ENCODE measurements at regions not wholly inside any gene's neighbourhood (a gene's known extent, or its start where the extent isn't known, plus 50 kb on each side); places are given as distances from the start of the nearest gene placed in this dataset.

- TF ChIP-seq CTCF (IDR thresholded peaks at IDR 0.05): no peak
- no peak for TF ChIP-seq FOSB (CRISPR knock-in tag; IDR thresholded peaks at IDR 0.05)
- no peak for TF ChIP-seq POLR2A (IDR thresholded peaks at IDR 0.05; ENCODE audit: low read length)
- TF ChIP-seq CHD2 (IDR thresholded peaks at IDR 0.05; ENCODE audit: low read length, partially characterized antibody): no peak
- TF ChIP-seq RAD21 (conservative IDR thresholded peaks at IDR 0.05 in 1 of 2, IDR thresholded peaks at IDR 0.05 in 1 of 2): no peak
- no peak for TF ChIP-seq HDAC2 (IDR thresholded peaks at IDR 0.05)
- no peak for TF ChIP-seq CHD4 (IDR thresholded peaks at IDR 0.05; ENCODE audit: borderline replicate concordance)
- no peak for TF ChIP-seq REST (IDR thresholded peaks at IDR 0.05)
- no peak for TF ChIP-seq JUN (IDR thresholded peaks at IDR 0.05)
- no peak for TF ChIP-seq RFX5 (IDR thresholded peaks at IDR 0.05)
- TF ChIP-seq PBX3 (IDR thresholded peaks at IDR 0.05): no peak
Measured at GRCh38 chr10:44297963-44298362, 86.9 kb downstream of the CXCL12 start.
